ENCODE measurements at regions not wholly inside any gene's neighbourhood (a gene's known extent, or its start where the extent isn't known, plus 50 kb on each side); places are given as distances from the start of the nearest gene placed in this dataset.

- CTCF ChIA-PET: no interaction called here
- no peak overlapping the region for H3K4me3 Mint-ChIP-seq
- DNase-seq: no peak
- intact Hi-C loops (cut with micrococcal nuclease): loop anchor here (2.0 to 5.0 kb wide), 4 partner anchors 85 to 533 kb away; no protein-coding TSS in a partner anchor
- H3K27ac Mint-ChIP-seq: no peak overlapping the region
- no peaks in the 10 kb centered on the region for H3K9me3 Mint-ChIP-seq
- peaks cover 5% of the 10 kb centered on the region for H3K4me1 Mint-ChIP-seq (ENCODE audit: low read depth)
- POLR2A ChIA-PET: no interaction called here
- H3K27me3 Mint-ChIP-seq: peaks cover 33% of the 10 kb centered on the region
- H3K36me3 Mint-ChIP-seq: no peaks in the 10 kb centered on the region
These were observed 459.1 kb upstream of the MDFIC2 start for GRCh38 chr3:70771426-70772147.

GRCh38 chr3:70770650-70771049, 458.2 kb upstream of the MDFIC2 start:
- intact Hi-C loops (cut with micrococcal nuclease): loop anchor here (2.0 to 5.0 kb wide), 4 partner anchors 86 to 534 kb away; no protein-coding TSS in a partner anchor
- H3K36me3 Mint-ChIP-seq: no peaks in the 10 kb centered on the region
- no peak overlapping the region for H3K4me3 Mint-ChIP-seq
- peaks cover 5% of the 10 kb centered on the region for H3K4me1 Mint-ChIP-seq (ENCODE audit: low read depth)
- DNase-seq: no peak
- ChIA-PET CTCF (no interaction called here), POLR2A (interaction anchor here (0.5 kb wide), 1 partner anchor 50 kb away, joined by 3 read pairs; no protein-coding TSS in a partner anchor)
- no peaks in the 10 kb centered on the region for H3K9me3 Mint-ChIP-seq
- H3K27ac Mint-ChIP-seq: no peak overlapping the region
- peaks cover 31% of the 10 kb centered on the region for H3K27me3 Mint-ChIP-seq

- Mint-ChIP-seq H3K36me3 (no peaks in the 10 kb centered on the region), H3K4me1 (ENCODE audit: low read depth) (peaks cover 6% of the 10 kb centered on the region), H3K27me3 (peaks cover 21% of the 10 kb centered on the region), H3K4me3 (no peak overlapping the region), H3K27ac (no peak overlapping the region), H3K9me3 (no peaks in the 10 kb centered on the region)
- ChIA-PET POLR2A (no interaction called here), CTCF (no interaction called here)
- DNase-seq: no peak
- intact Hi-C loops (cut with micrococcal nuclease): no loop called here
These were observed 453.9 kb upstream of the MDFIC2 start for GRCh38 chr3:70766301-70766700.

GRCh38 chr3:70763894-70764293, 451.5 kb upstream of the MDFIC2 start:
- POLR2A ChIA-PET: no interaction called here
- CTCF ChIA-PET: no interaction called here

DNA sequence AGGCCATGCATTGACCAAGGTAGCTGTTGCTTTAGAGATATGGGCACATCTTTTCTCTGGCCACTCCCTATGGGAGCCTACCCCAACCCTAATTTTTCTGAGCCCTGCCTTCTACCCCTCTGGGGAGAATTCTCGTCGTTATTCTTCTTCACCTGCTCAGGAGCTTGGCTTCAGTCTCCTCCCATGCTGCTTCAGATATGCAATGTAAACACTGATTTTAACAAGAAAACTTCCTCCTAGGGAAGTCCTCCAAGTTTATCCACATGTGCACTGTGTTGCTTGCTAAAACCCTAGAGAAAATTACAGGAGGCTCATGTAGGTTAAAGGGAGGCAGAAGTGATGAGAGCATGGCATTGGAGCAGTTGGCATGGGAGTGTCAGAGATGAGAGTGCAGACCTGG, 445.2 kb upstream of the MDFIC2 start:
- Mint-ChIP-seq H3K27me3 (peaks cover 1% of the 10 kb centered on the region), H3K27ac (no peak overlapping the region), H3K9me3 (no peaks in the 10 kb centered on the region), H3K36me3 (no peaks in the 10 kb centered on the region), H3K4me3 (no peak overlapping the region), H3K4me1 (ENCODE audit: low read depth) (no peaks in the 10 kb centered on the region)
- ChIA-PET POLR2A (no interaction called here), CTCF (no interaction called here)
- intact Hi-C loops (cut with micrococcal nuclease): no loop called here
- DNase-seq: no peak

More at GRCh38 chr3:70763894-70764293, 451.5 kb upstream of the MDFIC2 start:
- Mint-ChIP-seq H3K27me3 (peaks cover 8% of the 10 kb centered on the region), H3K4me1 (ENCODE audit: low read depth) (peaks cover 4% of the 10 kb centered on the region), H3K36me3 (no peaks in the 10 kb centered on the region), H3K4me3 (no peak overlapping the region), H3K27ac (no peak overlapping the region), H3K9me3 (no peaks in the 10 kb centered on the region)
- no peak for DNase-seq
- intact Hi-C loops (cut with micrococcal nuclease): no loop called here

DNA sequence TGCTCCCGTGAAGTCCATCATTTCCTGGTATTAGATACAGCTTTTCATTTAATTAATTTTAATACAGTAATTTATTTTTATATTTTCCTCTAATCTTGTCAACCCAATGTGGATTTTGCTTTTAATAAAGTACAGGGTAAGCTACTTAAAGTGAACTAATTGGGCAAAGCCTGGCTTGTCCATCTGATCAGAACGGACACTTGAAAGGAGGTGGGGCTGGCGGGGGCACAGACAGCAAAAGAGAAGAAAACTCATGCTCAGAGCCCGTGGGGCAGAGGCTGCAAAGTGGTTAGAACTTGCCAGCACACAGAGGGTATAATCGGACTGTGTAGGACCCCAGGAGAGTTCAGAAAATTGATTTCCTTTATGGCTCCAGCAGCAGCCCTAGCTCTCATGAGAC, 443.1 kb upstream of the MDFIC2 start:
- no peaks in the 10 kb centered on the region for H3K9me3 Mint-ChIP-seq
- H3K4me1 Mint-ChIP-seq (ENCODE audit: low read depth): no peaks in the 10 kb centered on the region
- peaks cover 9% of the 10 kb centered on the region for H3K27me3 Mint-ChIP-seq
- intact Hi-C loops (cut with micrococcal nuclease): no loop called here
- POLR2A ChIA-PET: no interaction called here
- CTCF ChIA-PET: no interaction called here
- no peak overlapping the region for H3K4me3 Mint-ChIP-seq
- no peaks in the 10 kb centered on the region for H3K36me3 Mint-ChIP-seq
- no peak for DNase-seq
- no peak overlapping the region for H3K27ac Mint-ChIP-seq

- Mint-ChIP-seq H3K4me1 (ENCODE audit: low read depth) (no peaks in the 10 kb centered on the region), H3K4me3 (no peak overlapping the region), H3K36me3 (no peaks in the 10 kb centered on the region), H3K27ac (no peak overlapping the region), H3K9me3 (no peaks in the 10 kb centered on the region), H3K27me3 (peaks cover 12% of the 10 kb centered on the region)
- intact Hi-C loops (cut with micrococcal nuclease): no loop called here
- DNase-seq: no peak
- CTCF ChIA-PET: no interaction called here
- POLR2A ChIA-PET: no interaction called here
These were observed 441.9 kb upstream of the MDFIC2 start for GRCh38 chr3:70754314-70754713.

GRCh38 chr3:70753572-70753971, 441.1 kb upstream of the MDFIC2 start:
- Mint-ChIP-seq H3K9me3 (no peaks in the 10 kb centered on the region), H3K27me3 (peaks cover 17% of the 10 kb centered on the region), H3K36me3 (no peaks in the 10 kb centered on the region), H3K4me3 (no peak overlapping the region), H3K4me1 (ENCODE audit: low read depth) (no peaks in the 10 kb centered on the region), H3K27ac (no peak overlapping the region)
- ChIA-PET POLR2A (no interaction called here), CTCF (no interaction called here)
- no peak for DNase-seq
- intact Hi-C loops (cut with micrococcal nuclease): no loop called here

DNA sequence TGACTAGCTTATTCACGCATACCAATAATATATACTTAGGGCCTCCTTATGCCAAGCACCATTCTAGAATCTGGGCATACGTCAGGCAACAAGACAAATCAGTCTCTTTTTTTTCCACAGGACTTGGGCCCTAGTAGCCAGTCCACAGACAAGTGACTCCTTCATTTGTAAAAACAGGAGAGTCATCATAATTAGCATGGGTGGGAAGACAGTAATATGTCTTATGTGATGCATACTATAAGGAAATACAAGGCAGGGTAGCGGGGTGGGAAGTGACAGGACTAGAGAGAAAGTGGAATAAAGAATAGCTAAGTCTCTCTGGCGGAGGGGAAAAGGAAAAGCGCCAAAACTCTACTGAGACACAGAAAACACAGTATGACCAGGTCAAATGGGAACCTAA, 439.6 kb upstream of the MDFIC2 start:
- intact Hi-C loops (cut with micrococcal nuclease): no loop called here
- peaks cover 29% of the 10 kb centered on the region for H3K27me3 Mint-ChIP-seq
- no peaks in the 10 kb centered on the region for H3K9me3 Mint-ChIP-seq
- H3K27ac Mint-ChIP-seq: no peak overlapping the region
- H3K4me1 Mint-ChIP-seq (ENCODE audit: low read depth): no peaks in the 10 kb centered on the region
- H3K4me3 Mint-ChIP-seq: no peak overlapping the region
- no peaks in the 10 kb centered on the region for H3K36me3 Mint-ChIP-seq
- DNase-seq: no peak
- POLR2A ChIA-PET: no interaction called here
- CTCF ChIA-PET: no interaction called here

- ChIA-PET POLR2A (no interaction called here), CTCF (no interaction called here)
- H3K4me1 Mint-ChIP-seq (ENCODE audit: low read depth): no peaks in the 10 kb centered on the region
- no peak overlapping the region for H3K4me3 Mint-ChIP-seq
- H3K27me3 Mint-ChIP-seq: peaks cover 29% of the 10 kb centered on the region
- no peaks in the 10 kb centered on the region for H3K36me3 Mint-ChIP-seq
- H3K27ac Mint-ChIP-seq: no peak overlapping the region
- no peaks in the 10 kb centered on the region for H3K9me3 Mint-ChIP-seq
- no peak for DNase-seq
- intact Hi-C loops (cut with micrococcal nuclease): no loop called here
These were observed 436.7 kb upstream of the MDFIC2 start for GRCh38 chr3:70749122-70749521.

- POLR2A ChIA-PET: no interaction called here
- no peaks in the 10 kb centered on the region for H3K36me3 Mint-ChIP-seq
- no peak overlapping the region for H3K4me3 Mint-ChIP-seq
- CTCF ChIA-PET: interaction anchor here (0.6 kb wide), 1 partner anchor 855 kb away, joined by 3 read pairs; no protein-coding TSS in a partner anchor
- no peaks in the 10 kb centered on the region for H3K4me1 Mint-ChIP-seq (ENCODE audit: low read depth)
- H3K27me3 Mint-ChIP-seq: peaks cover 29% of the 10 kb centered on the region
- no peaks in the 10 kb centered on the region for H3K9me3 Mint-ChIP-seq
- DNase-seq: no peak
- intact Hi-C loops (cut with micrococcal nuclease): no loop called here
- no peak overlapping the region for H3K27ac Mint-ChIP-seq
These were observed 436.2 kb upstream of the MDFIC2 start for GRCh38 chr3:70748593-70748992.

- no peaks in the 10 kb centered on the region for H3K9me3 Mint-ChIP-seq
- no peak for DNase-seq
- ChIA-PET CTCF (interaction anchor here (0.6 kb wide), 1 partner anchor 855 kb away, joined by 3 read pairs; no protein-coding TSS in a partner anchor), POLR2A (no interaction called here)
- no peak overlapping the region for H3K4me3 Mint-ChIP-seq
- H3K27ac Mint-ChIP-seq: no peak overlapping the region
- intact Hi-C loops (cut with micrococcal nuclease): no loop called here
- H3K27me3 Mint-ChIP-seq: peaks cover 29% of the 10 kb centered on the region
- no peaks in the 10 kb centered on the region for H3K4me1 Mint-ChIP-seq (ENCODE audit: low read depth)
- no peaks in the 10 kb centered on the region for H3K36me3 Mint-ChIP-seq
These were observed 435.4 kb upstream of the MDFIC2 start for GRCh38 chr3:70747847-70748246.

GRCh38 chr3:70744536-70744935, 432.1 kb upstream of the MDFIC2 start:
- H3K4me3 Mint-ChIP-seq: no peak overlapping the region
- H3K27me3 Mint-ChIP-seq: peaks cover 18% of the 10 kb centered on the region
- CTCF ChIA-PET: no interaction called here
- POLR2A ChIA-PET: no interaction called here
- no peaks in the 10 kb centered on the region for H3K4me1 Mint-ChIP-seq (ENCODE audit: low read depth)
- DNase-seq: no peak
- intact Hi-C loops (cut with micrococcal nuclease): no loop called here
- H3K27ac Mint-ChIP-seq: no peak overlapping the region
- no peaks in the 10 kb centered on the region for H3K9me3 Mint-ChIP-seq
- H3K36me3 Mint-ChIP-seq: no peaks in the 10 kb centered on the region

Measured in activated CD4-positive, alpha-beta memory T cell treated with anti-CD3 and anti-CD28 coated beads for 36 hours (primary cell).